GM20000 (cell line): ENCODE measurements at regions not wholly inside any gene's neighbourhood (a gene's known extent, or its start where the extent isn't known, plus 50 kb on each side); places are given as distances from the start of the nearest gene placed in this dataset.

ENCODE experiments used
- DNase-seq: peaks from one replicate; pipeline ENCODE4 v3.0.0; 2012; ENCODE audit warnings: low spot score
- TF ChIP-seq, protein P1 (sequence below): IDR thresholded peaks from 2 replicates; pipeline ENCODE4 v1.5.1; 2012; ENCODE audit warnings: mild to moderate bottlenecking, control low read depth; ENCODE audit errors: extremely low read depth, missing control alignments

GRCh38 chr19:29342721-29343120 lies 129.8 kb upstream of the UQCRFS1 start:
- DNase-seq = no peak
- TF ChIP-seq, protein P1, sequence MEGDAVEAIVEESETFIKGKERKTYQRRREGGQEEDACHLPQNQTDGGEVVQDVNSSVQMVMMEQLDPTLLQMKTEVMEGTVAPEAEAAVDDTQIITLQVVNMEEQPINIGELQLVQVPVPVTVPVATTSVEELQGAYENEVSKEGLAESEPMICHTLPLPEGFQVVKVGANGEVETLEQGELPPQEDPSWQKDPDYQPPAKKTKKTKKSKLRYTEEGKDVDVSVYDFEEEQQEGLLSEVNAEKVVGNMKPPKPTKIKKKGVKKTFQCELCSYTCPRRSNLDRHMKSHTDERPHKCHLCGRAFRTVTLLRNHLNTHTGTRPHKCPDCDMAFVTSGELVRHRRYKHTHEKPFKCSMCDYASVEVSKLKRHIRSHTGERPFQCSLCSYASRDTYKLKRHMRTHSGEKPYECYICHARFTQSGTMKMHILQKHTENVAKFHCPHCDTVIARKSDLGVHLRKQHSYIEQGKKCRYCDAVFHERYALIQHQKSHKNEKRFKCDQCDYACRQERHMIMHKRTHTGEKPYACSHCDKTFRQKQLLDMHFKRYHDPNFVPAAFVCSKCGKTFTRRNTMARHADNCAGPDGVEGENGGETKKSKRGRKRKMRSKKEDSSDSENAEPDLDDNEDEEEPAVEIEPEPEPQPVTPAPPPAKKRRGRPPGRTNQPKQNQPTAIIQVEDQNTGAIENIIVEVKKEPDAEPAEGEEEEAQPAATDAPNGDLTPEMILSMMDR = no peak

DNA sequence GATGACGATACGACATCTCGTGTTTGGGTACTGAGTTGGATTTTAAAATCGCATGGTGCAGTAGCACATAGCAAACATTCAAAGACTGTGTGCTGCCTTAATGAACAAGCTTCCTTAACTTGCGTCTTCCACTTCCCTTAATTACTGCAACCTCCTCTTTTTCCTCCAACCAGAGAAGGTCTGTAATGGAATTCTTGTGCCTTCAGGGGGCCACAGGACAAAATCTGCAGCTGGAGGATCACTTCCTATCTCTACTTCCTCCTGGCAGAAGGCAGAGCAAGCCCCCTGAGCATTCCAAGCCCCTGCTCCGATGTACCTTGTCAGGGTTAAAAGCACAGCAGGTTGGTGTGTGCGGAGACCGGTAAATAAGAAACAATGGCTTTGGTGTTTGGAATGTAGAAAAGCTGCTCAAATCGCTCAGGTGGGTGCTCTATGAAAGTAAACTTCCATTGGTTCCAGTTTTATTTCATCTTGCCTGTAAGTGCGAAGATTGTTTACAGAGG lies 151.3 kb upstream of the UQCRFS1 start:
- TF ChIP-seq, protein P1 = no peak
- DNase-seq = no peak

- TF ChIP-seq, protein P1 = no peak
- DNase-seq = no peak
These were observed 152.0 kb upstream of the UQCRFS1 start for GRCh38 chr19:29364999-29365398.

DNA sequence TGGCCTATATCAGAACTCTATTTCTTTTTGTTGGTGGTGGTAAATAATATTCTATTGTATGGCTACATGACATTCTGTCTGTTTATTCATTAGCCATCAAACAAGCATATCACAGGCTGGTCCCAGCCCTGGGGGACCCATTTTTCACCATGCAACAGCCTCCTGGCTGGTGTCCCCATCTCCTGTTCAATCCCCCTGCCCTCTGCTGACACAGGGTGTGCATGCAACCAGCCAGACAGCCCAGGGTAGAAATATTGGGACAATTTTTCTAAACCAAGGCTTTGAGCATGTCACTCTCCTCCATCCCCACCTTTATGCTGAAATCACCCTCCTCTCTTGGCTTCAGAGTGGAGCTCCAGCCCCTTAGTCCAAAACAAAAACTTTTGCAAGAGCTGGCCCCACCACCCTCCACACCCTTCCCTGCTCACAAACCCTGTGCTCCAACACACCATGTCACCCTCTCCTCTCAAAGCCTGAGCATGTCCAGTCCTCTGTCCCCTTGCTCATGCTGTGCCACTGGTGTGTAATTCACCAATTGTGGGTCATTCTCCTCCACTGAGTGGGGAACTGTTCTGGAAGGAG lies 153.0 kb upstream of the UQCRFS1 start:
- TF ChIP-seq, protein P1 = no peak
- no peak for DNase-seq

- TF ChIP-seq, protein P1 = no peak
- no peak for DNase-seq
These were observed 153.8 kb upstream of the UQCRFS1 start for GRCh38 chr19:29366757-29367156.

GRCh38 chr19:29367791-29368222 lies 154.9 kb upstream of the UQCRFS1 start:
- no peak for DNase-seq
- TF ChIP-seq, protein P1 = no peak

DNA sequence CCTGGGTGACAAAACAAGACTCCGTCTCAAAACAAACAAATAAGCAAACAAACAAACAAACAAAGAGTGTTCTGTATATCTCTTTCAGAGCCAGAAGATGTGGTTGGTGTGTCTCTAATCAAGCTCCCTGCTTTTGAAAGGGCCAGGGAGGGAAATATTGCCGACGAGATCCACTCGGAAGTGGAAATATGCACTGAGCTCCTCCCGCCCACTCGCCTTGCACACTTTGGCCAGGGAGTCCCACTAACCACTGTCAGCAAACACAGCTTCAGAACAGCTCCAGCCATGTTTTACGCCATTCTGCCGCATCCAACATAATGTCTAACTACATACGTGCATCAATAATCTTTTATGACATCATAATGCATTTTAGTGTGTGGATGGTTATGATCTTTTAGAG lies 155.5 kb upstream of the VSTM2B start:
- TF ChIP-seq, protein P1 = no peak

More for the DNA sequence above, 155.5 kb upstream of the VSTM2B start:
- DNase-seq = no peak
